BLaER1 treated with 17β-estradiol and CSF1 and Interleukin-3, amounts not matched to agents 10 nM and 100 nM (cell line): ENCODE measurements at regions not wholly inside any gene's neighbourhood (a gene's known extent, or its start where the extent isn't known, plus 50 kb on each side); places are given as distances from the start of the nearest gene placed in this dataset.
"Not testable (repeated sequence)": the region's sequence is repeated elsewhere in the genome, so short reads cannot be mapped to it uniquely, and the experiment has no call there.

ENCODE experiments used
- H3K27ac ChIP-seq, 11 experiments: shearing (Covaris generic); formaldehyde crosslinking; 2 replicates each; pipeline ENCODE4 v1.8.1; 2022
- H3K27me3 ChIP-seq, 11 experiments: shearing (Covaris generic); formaldehyde crosslinking; 2 replicates each; pipeline ENCODE4 v1.8.1; 2022
- H3K36me3 ChIP-seq, 11 experiments: shearing (Covaris generic); formaldehyde crosslinking; 2 replicates each; pipeline ENCODE4 v1.8.1; 2022
- H3K4me1 ChIP-seq, 10 experiments: shearing (Covaris generic); formaldehyde crosslinking; 2 replicates each; pipeline ENCODE4 v1.8.1; 2022
- H3K4me2 ChIP-seq, 11 experiments: shearing (Covaris generic); formaldehyde crosslinking; 2 replicates each; pipeline ENCODE4 v1.8.1; 2022
- H3K4me3 ChIP-seq, 10 experiments: shearing (Covaris generic); formaldehyde crosslinking; 2 replicates each; pipeline ENCODE4 v1.8.1; 2022
- H3K9ac ChIP-seq, 11 experiments: shearing (Covaris generic); formaldehyde crosslinking; 2 replicates each; pipeline ENCODE4 v1.8.1; 2022
- H3K9me3 ChIP-seq, 11 experiments: shearing (Covaris generic); formaldehyde crosslinking; replicated peaks in 1 of 11; 2 replicates each; pipeline ENCODE4 v1.8.1; 2022
- H4K20me1 ChIP-seq, 11 experiments: shearing (Covaris generic); formaldehyde crosslinking; 2 replicates each; pipeline ENCODE4 v1.8.1; 2022
- Cebpa-rat ChIP-seq, 11 experiments: shearing (Covaris generic); IDR thresholded peaks; 2 replicates each; pipeline ENCODE4 v1.8.1; 2022

DNA sequence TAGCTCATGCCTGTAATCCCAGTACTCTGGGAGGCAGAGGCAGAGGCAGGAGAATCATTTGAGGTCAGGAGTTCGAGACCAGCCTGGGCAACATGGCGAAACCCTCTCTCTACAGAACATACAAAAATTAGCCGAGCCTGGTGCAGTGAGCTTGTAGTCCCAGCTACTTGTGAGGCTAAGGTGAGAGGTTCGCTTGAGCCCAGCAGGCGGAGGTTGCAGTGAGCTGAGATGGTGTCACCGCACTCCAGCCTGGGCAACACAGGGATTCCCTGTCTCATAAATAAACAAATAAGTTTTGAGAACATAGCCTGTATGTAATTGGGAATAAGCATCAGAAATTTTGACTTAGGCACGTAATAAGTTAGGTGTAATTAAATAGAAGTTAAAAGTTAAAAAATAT, 971.7 kb upstream of the COX7C start:
- Histone ChIP-seq H3K36me3 (no peaks in the 10 kb centered on the region), H3K4me2 (no peak overlapping the region), H3K27ac (no peak overlapping the region), H4K20me1 (no peaks in the 10 kb centered on the region), H3K9ac (no peak overlapping the region), H3K4me1 (no peaks in the 10 kb centered on the region), H3K9me3 (no peaks in the 10 kb centered on the region), H3K4me3 (no peak overlapping the region), H3K27me3 (no peaks in the 10 kb centered on the region)
- no peak for TF ChIP-seq Cebpa-rat (IDR thresholded peaks at IDR 0.05)

DNA sequence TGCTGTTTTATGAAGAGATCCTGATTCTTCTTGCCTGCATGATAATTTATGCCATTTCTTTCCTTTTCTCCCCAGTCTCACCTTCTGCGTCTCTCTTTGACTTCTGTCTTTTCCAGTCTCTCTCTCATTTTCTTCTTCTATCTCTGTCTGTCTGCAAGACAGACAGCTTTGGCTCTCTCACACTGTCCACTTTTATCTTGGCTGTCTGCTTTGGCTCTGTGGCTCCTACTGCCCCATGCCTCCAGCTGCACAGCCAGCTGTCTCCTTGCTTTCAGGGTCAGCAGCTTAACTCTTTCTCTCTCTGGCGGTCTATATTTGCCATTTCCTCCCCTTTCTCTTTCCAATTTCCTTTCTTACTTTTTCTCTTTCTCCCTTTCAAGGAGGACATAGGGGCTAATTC, 971.1 kb upstream of the COX7C start:
- Histone ChIP-seq H3K36me3 (no peaks in the 10 kb centered on the region), H3K4me2 (no peak overlapping the region), H3K4me3 (no peak overlapping the region)

DNA sequence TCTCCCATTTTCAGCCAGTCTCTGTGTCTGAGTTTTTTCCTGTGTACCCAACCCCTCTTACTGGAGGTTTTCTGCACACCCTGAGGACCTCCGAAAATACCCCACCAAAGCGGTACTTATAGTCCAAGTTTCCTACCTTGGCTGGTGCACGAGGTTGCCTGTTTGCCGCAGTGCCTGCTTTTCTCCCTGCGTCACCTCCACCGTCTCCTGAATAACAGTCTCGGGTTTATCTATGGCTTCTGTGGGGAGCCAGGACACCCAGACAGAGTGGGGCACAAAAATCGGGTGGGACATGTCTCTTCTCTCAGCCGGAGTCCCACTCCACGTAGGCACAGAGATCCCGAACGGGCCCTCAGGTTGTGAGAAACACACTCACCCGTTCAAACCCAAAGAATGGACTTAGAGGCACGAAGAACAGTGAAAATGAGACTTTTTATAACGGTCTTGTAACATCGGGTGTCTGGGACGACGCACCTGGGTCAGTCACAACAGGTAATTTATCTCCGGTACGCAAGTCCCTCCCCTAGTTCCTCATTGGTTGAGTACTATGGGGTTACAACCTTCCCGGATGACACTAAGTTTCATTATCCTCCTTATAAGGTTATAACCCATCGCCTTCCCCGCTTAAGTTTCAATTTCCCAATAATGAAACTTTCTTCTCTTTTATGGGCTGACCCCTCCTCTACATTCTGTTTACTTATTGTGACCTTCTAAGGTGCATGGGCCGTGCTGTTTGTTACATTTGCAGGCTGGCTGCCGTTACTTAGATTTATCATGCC, 970.2 kb upstream of the COX7C start:
- H3K4me2 ChIP-seq = no peak overlapping the region
- H3K4me3 ChIP-seq = no peak overlapping the region
- H3K4me1 ChIP-seq = no peaks in the 10 kb centered on the region
- no peaks in the 10 kb centered on the region for H3K9me3 ChIP-seq
- no peaks in the 10 kb centered on the region for H3K36me3 ChIP-seq
- no peak overlapping the region for H3K9ac ChIP-seq
- no peaks in the 10 kb centered on the region for H3K27me3 ChIP-seq
- H3K27ac ChIP-seq = no peak overlapping the region
- TF ChIP-seq Cebpa-rat (IDR thresholded peaks at IDR 0.05) = no peak
- no peaks in the 10 kb centered on the region for H4K20me1 ChIP-seq

More for the DNA sequence above, 971.1 kb upstream of the COX7C start:
- Histone ChIP-seq H3K27ac (no peak overlapping the region), H3K9ac (no peak overlapping the region), H3K9me3 (no peaks in the 10 kb centered on the region), H3K4me1 (no peaks in the 10 kb centered on the region), H3K27me3 (no peaks in the 10 kb centered on the region), H4K20me1 (no peaks in the 10 kb centered on the region)
- no peak for TF ChIP-seq Cebpa-rat (IDR thresholded peaks at IDR 0.05)

DNA sequence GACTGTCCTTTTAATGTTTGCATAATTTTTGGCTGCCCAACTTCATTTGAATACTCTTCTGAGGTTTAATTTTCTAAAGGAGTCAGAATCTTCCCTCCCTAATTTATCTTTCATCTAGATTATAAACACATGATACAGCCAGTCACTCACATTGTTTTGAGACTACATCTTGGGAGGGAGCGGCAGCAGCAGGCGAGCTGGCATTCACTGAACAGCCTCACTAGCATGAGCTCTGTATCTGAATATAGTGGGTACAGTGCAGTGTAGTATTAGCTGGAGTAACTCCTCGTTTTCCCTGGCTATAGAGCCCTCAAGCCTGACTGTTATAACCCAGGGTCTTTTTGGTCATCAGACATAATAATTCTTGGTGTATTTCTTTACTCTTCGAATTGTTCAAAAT, 969.2 kb upstream of the COX7C start:
- no peak for TF ChIP-seq Cebpa-rat (IDR thresholded peaks at IDR 0.05)
- Histone ChIP-seq H3K9me3 (no peaks in the 10 kb centered on the region), H3K4me2 (no peak overlapping the region), H3K36me3 (no peaks in the 10 kb centered on the region), H3K4me1 (no peaks in the 10 kb centered on the region), H3K27me3 (no peaks in the 10 kb centered on the region), H3K27ac (no peak overlapping the region), H4K20me1 (no peaks in the 10 kb centered on the region), H3K9ac (no peak overlapping the region), H3K4me3 (no peak overlapping the region)

DNA sequence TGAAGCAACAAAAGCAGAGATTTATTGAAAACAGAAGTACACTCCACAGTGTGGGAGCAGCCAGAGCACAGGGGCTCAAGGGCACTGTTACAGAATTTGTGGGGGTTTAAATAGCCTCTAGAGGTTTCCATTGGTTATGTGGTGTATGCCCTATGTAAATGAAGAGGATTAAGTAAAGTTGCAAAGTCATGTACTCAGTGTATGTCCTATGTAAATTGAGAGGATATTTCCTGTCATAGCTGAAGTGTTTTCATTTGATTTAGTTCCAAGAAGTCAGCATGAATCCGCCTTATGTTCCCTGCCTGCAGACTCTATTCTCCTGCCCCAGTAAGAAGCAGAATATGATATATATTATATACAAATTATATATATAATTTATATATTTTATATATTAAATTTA, 966.0 kb upstream of the COX7C start:
- Histone ChIP-seq H3K27me3 (no peaks in the 10 kb centered on the region), H4K20me1 (no peaks in the 10 kb centered on the region), H3K9ac (no peak overlapping the region), H3K9me3 (peaks cover 4 to 24% (median 11%) of the 10 kb centered on the region in 11 experiments; a peak in 14 of 22 replicates), H3K4me2 (no peak overlapping the region), H3K4me1 (no peaks in the 10 kb centered on the region), H3K4me3 (no peak overlapping the region), H3K36me3 (no peaks in the 10 kb centered on the region), H3K27ac (no peak overlapping the region)
- TF ChIP-seq Cebpa-rat (IDR thresholded peaks at IDR 0.05) = no peak

DNA sequence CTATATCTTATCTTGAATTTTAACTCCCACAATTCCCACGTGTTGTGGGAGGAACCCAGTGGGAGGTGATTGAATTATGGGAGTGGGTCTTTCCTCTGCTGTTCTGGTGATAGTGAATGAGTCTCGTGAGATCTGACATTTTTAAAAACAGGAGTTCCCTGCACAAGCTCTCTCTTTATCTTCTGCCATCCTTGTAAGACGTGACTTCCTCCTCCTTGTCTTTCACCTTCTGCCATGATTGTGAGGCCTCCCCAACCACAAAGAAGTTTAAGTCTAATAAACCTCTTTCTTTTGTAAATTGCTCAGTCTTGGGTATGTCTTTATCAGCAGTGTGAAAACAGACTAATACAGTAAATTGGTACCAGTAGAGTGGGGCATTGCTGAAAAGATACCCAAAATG, 963.6 kb upstream of the COX7C start:
- H3K4me1 ChIP-seq, H4K20me1 ChIP-seq, H3K4me2 ChIP-seq, H3K36me3 ChIP-seq, H3K4me3 ChIP-seq, H3K9ac ChIP-seq, H3K27me3 ChIP-seq, H3K27ac ChIP-seq: not testable (repeated sequence)
- peaks cover 4 to 24% (median 11%) of the 10 kb centered on the region in 11 experiments; a peak in 14 of 22 replicates for H3K9me3 ChIP-seq

DNA sequence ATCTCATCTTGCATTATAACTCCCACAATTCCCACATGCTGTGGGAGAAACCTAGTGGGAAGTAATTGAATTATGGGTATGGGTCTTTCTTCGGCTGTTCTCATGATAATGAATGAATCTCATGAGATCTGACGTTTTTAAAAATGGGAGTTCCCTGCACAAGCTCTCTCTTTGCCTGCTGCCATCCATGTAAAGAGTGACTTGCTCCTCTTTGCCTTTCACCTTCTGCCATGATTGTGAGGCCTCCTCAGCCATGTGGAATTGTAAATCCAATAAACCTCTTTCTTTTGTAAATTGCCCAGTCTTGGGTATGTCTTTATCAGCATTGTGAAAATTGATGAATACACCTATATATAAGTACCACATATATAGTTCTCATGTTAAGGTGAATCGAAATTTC, 961.7 kb upstream of the COX7C start:
- Histone ChIP-seq H3K4me1 (no peaks in the 10 kb centered on the region), H3K4me2 (no peak overlapping the region), H3K9me3 (peaks cover 4 to 24% (median 11%) of the 10 kb centered on the region in 11 experiments; a peak in 14 of 22 replicates), H3K36me3 (no peaks in the 10 kb centered on the region), H3K9ac (no peak overlapping the region), H4K20me1 (no peaks in the 10 kb centered on the region), H3K4me3 (no peak overlapping the region), H3K27ac (no peak overlapping the region), H3K27me3 (no peaks in the 10 kb centered on the region)
- no peak for TF ChIP-seq Cebpa-rat (IDR thresholded peaks at IDR 0.05)

DNA sequence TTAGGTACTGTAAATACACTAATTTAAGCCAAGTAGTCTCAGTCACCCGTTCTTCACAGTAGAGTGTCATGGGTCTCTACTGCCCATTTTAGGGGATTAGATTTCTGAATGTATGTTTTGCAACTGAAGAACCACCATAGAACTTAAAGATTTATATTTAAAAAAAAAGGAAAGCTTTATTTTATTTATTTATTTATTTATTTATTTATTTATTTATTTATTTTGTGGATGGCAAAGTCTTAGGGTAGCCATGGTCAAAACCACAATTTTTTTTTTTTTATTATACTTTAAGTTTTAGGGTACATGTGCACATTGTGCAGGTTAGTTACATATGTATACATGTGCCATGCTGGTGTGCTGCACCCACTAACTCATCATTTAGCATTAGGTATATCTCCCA, 960.4 kb upstream of the COX7C start:
- H3K27me3 ChIP-seq, H3K4me2 ChIP-seq, H3K36me3 ChIP-seq, H3K9ac ChIP-seq, H3K4me1 ChIP-seq, H3K27ac ChIP-seq, H3K4me3 ChIP-seq, H4K20me1 ChIP-seq: not testable (repeated sequence)
- peaks cover 4 to 24% (median 11%) of the 10 kb centered on the region in 11 experiments; a peak in 14 of 22 replicates for H3K9me3 ChIP-seq

DNA sequence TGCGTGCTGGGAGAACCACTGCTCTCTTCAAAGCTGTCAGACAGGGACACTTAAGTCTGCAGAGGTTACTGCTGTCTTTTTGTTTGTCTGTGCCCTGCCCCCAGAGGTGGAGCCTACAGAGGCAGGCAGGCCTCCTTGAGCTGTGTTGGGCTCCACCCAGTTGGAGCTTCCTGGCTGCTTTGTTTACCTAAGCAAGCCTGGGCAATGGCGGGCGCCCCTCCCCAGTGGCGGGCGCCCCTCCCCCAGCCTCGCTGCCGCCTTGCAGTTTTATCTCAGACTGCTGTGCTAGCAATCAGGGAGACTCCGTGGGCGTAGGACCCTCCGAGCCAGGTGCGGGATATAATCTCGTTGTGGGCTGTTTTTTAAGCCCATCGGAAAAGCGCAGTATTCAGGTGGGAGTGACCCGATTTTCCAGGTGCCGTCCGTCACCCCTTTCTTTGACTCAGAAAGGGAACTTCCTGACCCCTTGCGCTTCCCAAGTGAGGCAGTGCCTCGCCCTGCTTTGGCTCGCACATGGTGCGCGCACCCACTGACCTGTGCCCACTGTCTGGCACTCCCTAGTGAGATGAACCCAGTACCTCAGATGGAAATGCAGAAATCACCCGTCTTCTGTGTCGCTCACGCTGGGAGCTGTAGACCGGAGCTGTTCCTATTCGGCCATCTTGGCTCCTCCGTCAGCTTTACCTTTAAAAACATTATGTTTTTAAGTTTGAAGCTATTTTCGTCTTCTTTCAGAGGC, 954.6 kb upstream of the COX7C start:
- not testable (repeated sequence) for H3K9me3 ChIP-seq, H3K27me3 ChIP-seq, H3K36me3 ChIP-seq, H3K27ac ChIP-seq, H3K4me2 ChIP-seq, H4K20me1 ChIP-seq, H3K4me1 ChIP-seq, H3K4me3 ChIP-seq, H3K9ac ChIP-seq

DNA sequence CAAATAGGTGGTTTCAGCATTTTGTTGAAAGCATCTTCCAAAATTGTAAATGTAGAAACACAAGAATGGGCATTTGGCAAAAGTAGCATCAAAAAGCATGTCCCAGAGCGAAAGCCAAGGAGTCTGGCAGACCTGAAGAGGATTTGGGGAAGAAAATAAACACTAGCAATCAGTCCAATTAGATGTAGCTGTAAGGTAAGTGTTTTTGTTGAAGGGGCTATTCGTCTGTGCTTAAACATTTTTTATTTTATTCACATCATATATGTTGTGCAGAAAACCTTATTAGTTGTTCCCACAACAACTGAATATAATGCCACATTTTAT, 954.1 kb upstream of the COX7C start:
- Histone ChIP-seq H3K4me1 (no peaks in the 10 kb centered on the region), H3K27ac (no peak overlapping the region)

More for the DNA sequence above, 954.1 kb upstream of the COX7C start:
- Histone ChIP-seq H3K27me3 (no peaks in the 10 kb centered on the region), H3K36me3 (no peaks in the 10 kb centered on the region), H3K9ac (no peak overlapping the region), H3K4me2 (no peak overlapping the region), H3K4me3 (no peak overlapping the region), H3K9me3 (no peaks in the 10 kb centered on the region), H4K20me1 (no peaks in the 10 kb centered on the region)
- TF ChIP-seq Cebpa-rat (IDR thresholded peaks at IDR 0.05) = no peak
